GM19238 (cell line): ENCODE measurements at regions not wholly inside any gene's neighbourhood (a gene's known extent, or its start where the extent isn't known, plus 50 kb on each side); places are given as distances from the start of the nearest gene placed in this dataset.

Experiments
- DNase-seq: peaks from one replicate; pipeline ENCODE4 v3.0.0; 2011; ENCODE audit warnings: low spot score; ENCODE audit not compliant: insufficient read length

DNA sequence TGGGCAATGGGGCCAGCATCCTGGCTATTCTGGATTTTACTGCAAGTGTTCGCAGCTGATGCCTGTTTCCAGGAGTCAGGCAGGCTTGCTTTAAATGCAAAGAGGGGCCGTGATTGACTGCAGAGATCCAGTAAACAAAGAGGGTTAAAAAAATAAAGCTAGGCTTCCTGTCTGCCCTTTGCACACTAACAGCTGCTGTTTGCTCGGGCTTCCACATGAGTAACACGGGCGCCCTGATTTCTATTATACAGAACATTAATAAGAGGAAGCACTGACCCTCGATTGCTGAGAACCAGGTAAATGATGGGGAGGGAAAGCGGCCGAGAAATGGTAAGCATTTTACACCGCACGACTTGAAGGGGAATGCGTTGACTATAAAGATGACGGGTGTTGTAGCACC is 254.2 kb upstream of the ZNF507 start:
- no peak for DNase-seq

DNA sequence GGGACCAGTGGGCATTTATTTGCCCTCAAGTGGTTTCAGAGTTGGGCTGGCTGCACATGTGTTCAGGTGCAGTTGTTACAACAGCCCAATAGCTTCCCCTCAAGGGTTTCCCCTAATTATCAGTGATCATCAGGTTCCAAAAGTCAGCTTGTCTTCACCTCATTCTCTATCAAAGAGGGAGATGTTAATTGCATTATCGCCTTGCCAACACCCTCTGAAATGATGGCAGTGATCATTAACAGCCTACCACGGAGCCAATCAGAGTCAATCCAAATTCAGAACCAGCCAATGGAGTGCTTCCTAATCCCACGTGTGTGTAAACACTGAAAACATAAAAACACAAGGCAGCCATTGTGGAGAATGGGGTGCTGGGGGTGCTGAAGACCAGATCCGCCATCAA is 248.4 kb upstream of the ZNF507 start:
- no peak for DNase-seq

DNA sequence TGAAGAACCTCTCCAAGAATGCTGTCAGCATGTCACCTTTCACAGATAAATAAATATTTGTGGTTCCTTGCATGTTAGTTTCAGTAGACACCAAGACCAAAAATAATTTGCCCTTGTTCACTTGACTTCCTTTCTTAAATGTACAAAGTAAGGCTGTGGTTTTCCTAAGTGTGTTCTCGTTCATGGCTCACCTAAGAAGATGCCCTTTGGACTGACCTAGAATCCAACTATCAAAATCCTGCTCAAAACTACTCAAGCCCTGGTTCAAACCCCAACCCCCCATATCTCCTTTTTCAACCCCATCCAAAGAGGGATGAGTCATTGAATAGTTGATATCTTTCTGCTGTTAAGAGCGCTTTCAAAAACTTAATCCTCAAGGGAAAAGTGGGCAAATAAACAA is 247.8 kb upstream of the ZNF507 start:
- DNase-seq, result no peak

DNA sequence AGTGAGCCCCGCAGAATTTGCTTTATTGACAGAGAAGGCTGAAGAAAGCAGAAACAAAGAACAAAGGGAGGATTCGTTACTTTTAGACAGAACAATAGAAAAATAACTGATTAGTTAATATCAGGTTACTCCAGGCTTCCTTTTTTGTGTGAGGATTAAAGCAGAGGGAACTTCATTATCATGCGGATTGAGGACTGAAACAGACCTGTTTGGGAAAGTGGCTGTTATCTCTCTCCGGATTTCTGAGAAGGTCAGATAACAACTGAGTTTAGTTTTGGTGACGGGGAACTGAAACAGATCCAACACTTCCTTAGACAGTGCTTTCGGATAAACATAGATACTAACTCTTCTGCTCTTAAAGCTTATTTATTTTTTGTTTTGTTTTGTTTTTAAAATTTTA is 246.4 kb upstream of the ZNF507 start:
- DNase-seq, result no peak

DNA sequence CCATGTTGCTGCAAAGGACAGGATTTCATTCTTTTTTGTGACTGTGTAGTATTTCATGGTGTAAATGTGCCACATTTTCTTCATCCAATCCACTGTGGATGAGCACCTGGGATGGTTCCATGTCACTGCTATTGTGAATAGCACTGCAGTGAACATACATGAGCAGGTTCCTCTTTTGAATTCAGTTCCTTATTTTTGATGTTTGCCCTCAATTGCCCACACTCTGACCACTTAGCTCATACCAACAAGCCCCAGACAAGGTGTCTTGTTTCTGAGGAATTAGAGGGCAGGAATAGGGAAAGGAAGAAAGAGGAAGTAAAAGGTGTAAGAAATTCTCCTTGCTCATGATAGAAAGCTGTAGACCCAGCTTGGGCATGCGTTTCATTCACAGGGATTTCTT is 244.2 kb upstream of the ZNF507 start:
- no peak for DNase-seq

DNA sequence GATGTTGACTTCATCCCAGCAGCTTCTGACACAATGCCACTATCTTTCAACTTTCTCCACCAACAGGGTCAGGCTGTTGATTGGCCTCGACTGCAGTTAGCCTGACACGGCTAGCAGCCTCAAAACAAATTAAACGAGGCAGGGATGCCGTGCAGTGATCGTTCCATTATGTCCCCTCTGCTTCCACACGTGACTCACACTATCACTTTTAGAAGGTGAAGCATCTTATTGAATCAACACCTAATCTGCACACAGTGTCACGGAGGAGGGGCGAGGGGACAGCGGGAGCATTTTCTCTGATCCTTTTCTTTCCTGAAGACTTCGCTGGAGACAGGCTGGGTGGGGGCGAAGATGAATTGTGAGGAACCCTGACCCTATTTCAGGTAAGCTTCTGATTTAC is 241.9 kb upstream of the ZNF507 start:
- DNase-seq, result no peak

DNA sequence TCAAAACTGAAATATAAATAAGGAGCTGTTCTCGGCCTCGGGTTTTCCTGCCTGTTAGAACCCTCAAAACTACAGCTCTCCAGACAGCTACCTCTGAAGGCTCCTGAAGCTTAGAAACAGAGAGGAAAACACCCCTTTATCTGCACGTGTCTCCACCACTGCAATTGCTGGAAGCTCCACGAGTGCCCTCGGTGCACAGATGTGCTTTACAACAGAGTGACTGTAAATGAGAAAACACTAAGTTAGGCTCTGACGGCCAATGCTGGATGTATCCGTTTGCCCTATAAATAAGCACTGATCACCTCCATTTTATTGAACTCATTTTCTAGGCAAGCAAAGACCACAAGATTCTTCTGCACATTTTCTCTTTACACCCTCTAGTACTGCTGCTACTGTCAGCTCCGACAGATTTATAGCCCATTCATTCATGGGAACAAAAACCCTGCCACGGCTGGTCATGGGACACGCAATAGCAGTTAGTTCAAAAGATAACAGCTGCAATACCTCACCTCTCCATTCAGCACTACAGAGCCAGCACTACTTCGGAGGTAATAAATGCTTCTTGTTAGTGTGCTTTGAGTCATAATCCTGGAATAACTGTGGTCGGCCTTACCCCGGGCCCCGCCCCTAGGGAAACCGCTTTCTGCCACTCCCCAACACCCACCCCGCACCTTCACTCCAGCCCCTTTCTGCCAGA is 241.1 kb upstream of the ZNF507 start:
- no peak for DNase-seq

DNA sequence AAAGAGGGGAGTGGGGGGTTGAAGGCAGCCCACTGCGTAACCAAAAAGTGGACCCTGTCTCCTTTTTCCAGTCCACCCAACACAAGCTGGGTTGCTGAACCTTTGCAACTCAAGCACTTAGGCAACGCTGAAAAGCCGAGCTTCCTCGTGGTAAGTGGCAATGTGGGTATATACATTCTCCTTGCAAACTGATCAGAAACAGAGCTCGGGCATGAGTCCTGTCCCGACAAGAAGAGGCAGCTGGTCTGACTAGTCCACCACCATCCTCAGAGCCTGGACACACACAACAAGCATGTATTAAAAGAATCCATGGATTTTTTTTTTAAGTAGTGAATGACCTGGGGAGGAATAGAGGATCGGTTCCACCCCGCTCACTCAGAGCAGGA is 240.6 kb upstream of the ZNF507 start:
- no peak for DNase-seq

DNA sequence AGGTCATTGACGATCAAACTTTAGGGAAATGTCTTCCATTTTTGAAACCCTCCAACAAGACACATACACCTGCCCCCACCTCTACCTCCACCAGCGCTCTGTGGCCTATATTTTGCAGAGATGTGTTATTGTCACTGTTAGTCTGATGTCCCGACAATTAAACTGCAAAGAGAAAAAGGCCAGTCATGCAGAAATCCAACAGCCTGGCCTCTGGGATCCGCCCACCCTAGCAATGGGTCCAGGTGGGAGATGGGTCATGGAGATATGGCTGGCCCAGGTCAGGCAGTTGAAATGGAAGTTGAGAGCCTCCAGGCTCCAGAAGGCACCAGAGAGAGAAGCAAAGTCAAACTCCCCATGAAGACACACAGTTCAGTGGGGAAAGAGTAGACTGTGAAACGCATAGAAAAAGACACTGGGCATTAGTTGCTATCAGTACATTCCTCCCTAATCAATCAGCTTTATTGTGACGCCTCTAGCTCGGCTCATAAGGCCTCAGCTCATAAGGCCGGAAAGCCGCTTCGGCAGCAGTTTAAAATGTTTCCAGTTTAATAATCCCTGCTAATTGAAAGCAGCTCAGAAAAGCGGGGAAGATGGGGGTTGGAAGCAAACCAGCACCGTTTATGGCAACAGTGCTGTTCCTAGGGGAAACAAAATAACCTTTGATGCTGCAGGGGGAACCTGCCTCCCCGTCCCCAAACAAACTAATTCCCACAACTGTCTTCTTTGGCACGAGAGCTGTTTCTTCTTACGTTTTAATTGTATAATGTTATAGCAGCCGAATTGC is 239.7 kb upstream of the ZNF507 start:
- DNase-seq, result no peak

DNA sequence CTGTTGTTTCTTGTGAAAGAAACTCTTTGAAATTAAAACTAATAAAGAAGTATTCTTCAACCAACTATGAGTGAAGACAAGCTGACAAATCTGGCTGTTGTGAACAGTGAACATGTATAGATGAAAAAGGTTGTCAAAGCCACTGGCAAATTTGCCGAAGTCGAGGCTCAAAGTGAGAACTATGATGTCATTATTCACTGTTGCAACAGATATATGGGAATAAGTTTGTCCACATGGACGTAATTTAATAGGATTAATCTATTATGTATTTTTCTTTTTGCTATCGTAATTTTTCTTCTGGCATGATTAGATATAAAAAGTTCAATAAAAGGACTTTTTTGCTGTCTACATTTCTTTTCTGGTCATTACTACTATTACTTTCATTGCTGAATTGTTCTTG is 223.2 kb upstream of the ZNF507 start:
- DNase-seq, result no peak

DNA sequence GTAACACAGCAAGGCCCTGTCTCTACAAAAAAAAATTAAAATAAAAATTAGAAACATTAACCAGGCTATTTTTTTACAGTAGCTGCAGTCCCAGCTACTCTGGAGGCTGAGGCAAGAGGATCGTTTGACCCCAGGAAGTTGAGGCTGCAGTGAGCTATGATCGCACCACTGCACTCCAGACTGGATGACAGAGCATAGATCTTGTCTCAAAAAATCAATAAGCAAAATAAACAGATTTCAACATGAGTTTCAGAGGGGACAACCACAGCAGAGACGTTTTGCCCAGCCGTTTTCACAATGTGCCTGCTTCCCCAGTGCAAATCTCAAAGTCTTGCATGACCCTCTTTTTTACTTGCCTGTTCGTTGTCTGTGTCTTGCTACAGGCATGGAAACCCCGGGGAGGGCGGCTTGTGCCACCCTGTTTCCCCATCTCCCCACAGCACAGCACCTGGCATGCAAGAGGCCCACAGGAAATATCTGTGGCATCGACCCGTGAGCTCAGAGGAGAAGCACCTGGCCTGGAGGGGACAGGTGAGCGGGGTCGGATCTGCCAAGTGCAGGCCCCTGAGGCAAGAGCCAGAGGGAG is 222.0 kb upstream of the ZNF507 start:
- DNase-seq, result no peak

DNA sequence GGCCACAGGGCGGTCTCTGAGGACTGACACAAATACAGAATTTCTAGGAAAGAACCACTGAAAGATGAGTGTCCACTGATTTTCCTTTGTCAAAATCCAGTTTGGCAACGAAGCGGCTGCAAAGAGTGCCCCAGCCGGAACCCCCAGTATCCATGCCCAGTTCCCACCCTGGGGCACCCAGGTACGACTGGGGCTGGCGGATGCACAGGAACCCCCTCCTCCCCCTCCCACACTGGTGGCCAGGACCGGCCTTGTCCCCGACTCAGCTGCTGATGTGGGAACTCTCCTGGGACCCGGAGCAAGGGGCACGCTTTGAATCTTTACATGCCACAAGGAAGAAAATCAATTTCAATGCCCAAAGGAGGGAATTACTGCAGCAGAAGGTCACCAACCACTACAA is 220.8 kb upstream of the ZNF507 start:
- DNase-seq, result no peak

DNA sequence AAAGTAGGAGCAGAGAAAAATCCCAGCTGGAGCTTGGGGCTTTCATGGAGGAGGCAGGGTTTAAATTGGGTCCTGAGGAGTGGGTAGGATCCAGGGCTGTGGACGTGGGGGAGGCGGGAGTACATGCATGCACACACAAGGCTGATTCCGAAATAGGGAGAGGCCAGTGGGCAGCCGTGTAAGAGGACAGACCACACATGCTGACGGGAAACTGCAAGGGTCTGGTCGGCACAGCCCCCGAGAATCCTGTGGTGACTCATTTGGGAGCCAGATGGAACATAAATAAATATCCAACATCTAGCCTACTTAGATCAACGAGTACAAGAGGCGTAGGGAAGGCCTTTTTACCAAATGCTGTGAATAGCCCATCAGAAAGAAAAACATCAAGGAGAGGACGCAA is 216.3 kb upstream of the ZNF507 start:
- DNase-seq, result no peak

DNA sequence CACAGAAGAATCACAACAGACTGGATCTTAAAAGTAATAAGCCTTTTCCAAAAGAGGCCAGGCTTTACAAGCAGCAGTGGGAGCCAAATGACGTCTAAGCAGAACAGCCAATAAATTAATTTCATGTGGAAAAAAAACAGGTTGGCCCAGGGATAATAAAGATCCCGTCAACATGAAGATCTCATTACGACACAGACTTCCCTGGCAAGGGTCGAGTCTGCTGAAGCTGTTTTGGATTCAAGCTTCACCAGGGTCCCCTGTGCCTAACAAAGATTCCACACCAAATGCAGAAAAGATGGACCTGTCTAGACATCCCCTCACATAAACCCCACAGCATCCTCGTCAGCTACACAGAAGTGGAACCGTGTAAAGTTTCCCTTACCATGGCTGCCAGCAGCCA is 215.1 kb upstream of the ZNF507 start:
- DNase-seq, result no peak

DNA sequence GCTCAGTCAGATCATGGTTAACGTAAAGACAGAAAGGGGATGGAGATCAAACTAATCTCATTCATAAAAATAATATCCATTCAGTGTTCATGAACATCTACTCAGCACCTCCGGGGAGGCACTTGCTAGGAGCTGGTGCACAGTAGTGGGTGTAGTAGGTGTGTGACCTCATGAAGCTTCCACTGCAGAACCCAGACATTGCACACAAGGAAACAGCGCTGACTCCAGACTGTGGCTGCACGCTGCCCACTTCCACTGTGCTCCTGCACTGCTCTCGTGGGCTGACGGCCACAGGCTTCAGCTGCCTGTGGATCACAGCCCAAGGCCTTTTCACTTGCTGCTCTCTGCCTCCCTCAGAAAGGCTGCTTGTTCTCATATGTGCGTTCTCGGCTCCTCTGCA is 214.4 kb upstream of the ZNF507 start:
- DNase-seq, result no peak

DNA sequence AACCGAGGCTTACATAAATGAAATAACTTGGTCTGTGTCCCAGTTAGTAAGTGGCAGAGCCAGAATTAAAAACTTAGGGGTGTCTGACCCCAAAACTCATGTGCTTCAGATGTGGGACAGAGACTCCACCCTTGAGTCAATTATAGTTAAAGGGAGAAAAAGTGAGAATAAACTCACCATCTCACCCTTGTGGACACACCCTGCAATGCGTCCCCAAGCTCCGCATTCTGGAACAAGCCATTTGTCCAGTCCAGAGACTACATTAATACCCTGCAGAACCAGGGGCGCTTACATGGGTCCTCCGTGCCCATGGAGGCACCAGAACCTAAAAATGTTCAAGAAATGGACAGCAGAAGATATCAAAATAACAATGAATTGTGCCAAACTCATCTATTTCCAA is 207.0 kb upstream of the ZNF507 start:
- no peak for DNase-seq

DNA sequence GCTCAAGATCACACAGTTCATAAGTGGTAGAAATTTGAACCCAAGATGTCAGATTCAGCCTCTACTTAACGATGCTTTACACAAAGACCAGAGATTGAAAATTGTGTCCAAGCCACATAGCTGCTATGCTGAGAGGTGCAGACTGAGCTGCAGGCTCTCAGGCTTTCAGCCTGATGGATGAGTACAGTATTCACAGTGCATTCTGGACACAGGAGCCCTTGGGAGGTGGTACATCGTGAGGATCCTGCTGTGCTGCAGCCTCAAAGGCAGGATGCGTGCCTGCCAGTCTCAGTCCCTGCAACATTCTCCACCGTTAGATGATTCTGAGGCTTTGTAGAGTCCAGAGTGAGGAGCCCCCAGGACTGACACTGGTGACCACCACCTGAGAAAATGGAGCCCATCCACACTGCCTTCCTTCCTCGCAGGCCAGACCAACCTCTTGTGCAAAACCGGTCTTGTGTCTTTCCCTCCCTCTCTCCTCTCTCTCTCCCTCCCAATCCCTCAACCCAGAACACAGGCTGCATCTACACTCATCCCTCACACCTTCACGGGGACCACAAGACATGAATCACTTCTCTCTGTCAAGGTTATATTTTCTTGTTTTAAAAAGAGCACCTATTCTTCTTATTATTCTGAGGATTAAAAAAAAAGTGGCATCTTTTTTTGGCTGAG is 203.4 kb upstream of the ZNF507 start:
- no peak for DNase-seq

DNA sequence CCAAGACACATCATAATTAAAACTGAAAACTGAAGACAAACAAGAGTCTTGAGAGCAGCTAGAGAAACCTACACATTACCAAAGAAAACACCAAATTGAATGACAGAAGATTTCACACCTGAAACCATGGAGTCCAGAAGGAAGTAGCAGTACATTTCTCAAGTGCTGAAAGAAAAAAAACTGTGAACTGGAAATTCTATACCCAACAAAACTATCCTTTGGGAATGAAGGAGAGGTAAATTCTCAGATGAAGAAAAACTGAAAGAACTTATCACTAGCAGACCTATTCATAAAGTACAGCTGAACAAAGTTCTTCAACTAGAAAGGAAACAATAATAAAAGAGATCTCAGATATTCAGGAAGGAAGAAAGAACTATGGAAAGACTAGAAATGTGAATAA is 198.7 kb upstream of the ZNF507 start:
- DNase-seq, result no peak

DNA sequence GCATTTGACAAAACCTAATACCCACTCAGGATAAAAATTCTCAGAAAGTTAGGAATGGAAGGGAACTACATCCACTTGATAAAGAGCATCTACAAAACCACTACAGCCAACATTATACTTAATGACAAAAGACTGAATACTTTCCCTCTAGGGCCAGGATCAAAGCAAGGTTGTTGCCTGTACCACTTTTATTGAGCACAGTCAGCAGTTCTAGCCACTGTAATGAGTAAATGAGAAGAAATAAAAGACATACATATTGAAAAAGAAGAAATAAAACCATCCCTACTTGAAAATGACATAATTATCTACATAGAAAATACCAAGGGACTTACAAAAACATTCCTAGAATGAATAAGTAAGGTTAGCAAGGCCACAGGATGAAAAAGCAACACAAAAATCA is 194.8 kb upstream of the ZNF507 start:
- no peak for DNase-seq

DNA sequence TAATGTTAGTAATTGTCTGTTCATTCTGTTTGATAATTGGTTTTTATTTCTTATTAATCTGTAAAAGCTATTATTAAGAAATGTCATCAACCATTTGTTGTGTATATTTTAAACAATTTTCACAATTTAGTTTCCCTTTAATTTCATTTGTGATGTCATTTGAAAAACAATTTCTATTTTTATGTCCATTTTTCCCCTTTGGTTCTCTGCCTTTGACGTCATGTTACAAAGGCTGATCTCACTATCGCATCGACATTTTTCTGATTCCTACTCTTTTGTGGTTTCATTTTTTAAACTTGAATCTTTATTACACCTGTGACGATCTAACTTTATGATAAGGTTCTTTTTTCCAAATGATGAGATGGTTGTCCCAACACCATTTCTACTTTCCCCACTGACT is 191.0 kb upstream of the ZNF507 start:
- no peak for DNase-seq

DNA sequence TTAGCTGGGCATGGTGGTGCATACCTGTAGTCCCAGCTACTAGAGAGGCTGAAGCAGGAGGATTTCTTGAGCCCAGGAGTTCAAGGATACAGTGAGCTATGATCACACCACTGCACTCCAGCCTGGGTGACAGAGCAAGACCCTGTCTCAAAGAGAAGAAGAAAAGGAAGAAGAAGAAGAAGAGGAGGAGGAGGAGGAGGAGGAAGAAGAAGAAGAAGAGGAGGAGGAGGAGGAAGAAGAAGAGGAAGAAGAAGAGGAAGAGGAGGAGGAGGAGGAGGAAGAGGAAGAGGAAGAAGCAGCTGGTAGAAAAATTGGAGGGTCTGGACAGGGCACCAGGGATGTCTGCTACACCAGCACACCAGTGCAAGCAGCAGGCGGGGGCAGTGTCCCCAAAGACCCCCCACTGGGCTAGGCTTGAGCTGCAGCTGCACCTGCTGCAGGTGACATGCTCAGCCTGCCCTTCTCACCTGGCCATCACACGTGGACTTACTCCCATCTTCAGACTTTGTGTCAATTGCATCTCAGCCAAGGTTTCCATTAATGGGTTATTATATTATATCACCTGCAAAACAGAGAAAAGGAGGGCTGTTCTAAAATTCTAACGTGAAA is 180.9 kb upstream of the ZNF507 start:
- no peak for DNase-seq

DNA sequence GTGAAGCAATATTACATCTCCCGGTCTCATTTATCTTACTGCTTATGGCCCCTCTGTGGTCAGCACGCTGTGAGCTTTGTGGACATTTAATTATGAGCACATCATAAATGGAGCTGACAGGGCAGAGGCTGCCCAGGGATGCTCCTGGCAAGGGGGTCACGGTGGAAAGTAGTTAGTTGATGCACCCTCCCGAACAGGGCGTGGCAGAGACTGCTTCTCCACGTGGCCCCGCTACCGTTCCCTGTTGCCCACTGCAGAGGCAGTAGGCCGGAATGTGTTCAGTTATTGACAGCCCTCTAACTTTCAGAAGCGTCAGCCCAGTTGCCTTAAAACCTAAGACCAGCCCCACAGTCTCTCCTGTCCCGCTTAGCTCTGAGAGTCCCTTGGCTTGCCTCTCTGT is 180.3 kb upstream of the ZNF507 start:
- no peak for DNase-seq
